Endothelial cell of umbilical vein (primary cell): ENCODE measurements at regions not wholly inside any gene's neighbourhood (a gene's known extent, or its start where the extent isn't known, plus 50 kb on each side); places are given as distances from the start of the nearest gene placed in this dataset.

Experiments used
- BruUV-seq: library from RNA; stranded (reverse); fragments of 400-500 nt; replicated peaks from 2 replicates; lab custom pipeline; 2021; lab: Mats Ljungman, UMichigan
- CTCF ChIA-PET: fragments of 300-600, 350-600 bp; sonication (Branson Sonifier 250); formaldehyde crosslinking; loops from one replicate; lab custom pipeline; 2021; ENCODE audit warnings: antibody characterized with exemption, inconsistent platforms; lab: Charles Lee
- POLR2A ChIA-PET: fragments of 300-600, 350-600 bp; sonication (Branson Sonifier 250); formaldehyde crosslinking; loops from one replicate; lab custom pipeline; 2021; ENCODE audit warnings: antibody characterized with exemption, inconsistent platforms; lab: Charles Lee
- DNase-seq: peaks from one replicate; pipeline ENCODE4 v3.0.0-alpha.2; 2011; ENCODE audit warnings: low read depth, low spot score
- FAIRE-seq: peaks from 2 replicates; lab custom pipeline; 2011; peaks lifted over from hg19 to GRCh38; lab: Jason Lieb, UNC
- H2AFZ ChIP-seq: 2 replicates; pipeline ENCODE4 v1.6.0; 2012; ENCODE audit warnings: low read depth, low read length, control low read depth, inconsistent platforms
- H3K27ac ChIP-seq: 2 replicates; pipeline ENCODE4 v1.5.1; 2011; ENCODE audit warnings: low read depth, mild to moderate bottlenecking, control low read depth, low read length, moderate library complexity; ENCODE audit not compliant: insufficient read depth
- H3K27me3 ChIP-seq, 2 experiments: 2 replicates each; pipeline versions ENCODE4 v1.6.0 to v1.6.1; 2011; ENCODE audit warnings: low read length in 2 of 2, mixed read lengths in 1 of 2; ENCODE audit not compliant: control insufficient read depth in 2 of 2, insufficient read depth in 2 of 2
- H3K36me3 ChIP-seq, 2 experiments: 2 replicates in 1 of 2; 3 replicates in 1 of 2; pipeline ENCODE4 v1.5.1; 2011; ENCODE audit warnings: low read length in 2 of 2, mild to moderate bottlenecking in 1 of 2, moderate library complexity in 1 of 2; ENCODE audit not compliant: control insufficient read depth in 2 of 2, insufficient read depth in 2 of 2; ENCODE audit errors: extremely low read depth in 1 of 2
- H3K4me1 ChIP-seq: 3 replicates; pipeline ENCODE4 v1.5.1; 2011; ENCODE audit warnings: mild to moderate bottlenecking, low read length; ENCODE audit not compliant: control insufficient read depth, insufficient read depth; ENCODE audit errors: extremely low read depth
- H3K4me2 ChIP-seq: 2 replicates; pipeline ENCODE4 v1.6.1; 2011; ENCODE audit warnings: low read length, control low read depth, mixed read lengths; ENCODE audit not compliant: insufficient read depth
- H3K4me3 ChIP-seq, 3 experiments: fragments of 200-600 bp in 1 of 3; sonication (generic), shearing (Covaris generic) in 1 of 3; replicated peaks in 1 of 3; 2 replicates each; pipeline ENCODE4 v1.5.1; 2011 to 2016; ENCODE audit warnings: control low read depth in 3 of 3, low read length in 3 of 3, mild to moderate bottlenecking in 2 of 3, inconsistent platforms in 1 of 3, low read depth in 1 of 3, moderate library complexity in 1 of 3; ENCODE audit not compliant: insufficient read depth in 1 of 3
- H3K79me2 ChIP-seq: 2 replicates; pipeline ENCODE4 v1.6.0; 2012; ENCODE audit warnings: low read length, inconsistent platforms; ENCODE audit not compliant: control insufficient read depth, insufficient read depth
- H3K9ac ChIP-seq: replicated peaks from 2 replicates; pipeline ENCODE3; 2011; ENCODE audit warnings: low read length, control low read depth; ENCODE audit not compliant: insufficient read depth; ENCODE audit errors: extremely low read depth
- H3K9me1 ChIP-seq: replicated peaks from 3 replicates; pipeline ENCODE4 v1.6.0; 2011; ENCODE audit warnings: mild to moderate bottlenecking, low read length; ENCODE audit not compliant: control insufficient read depth, insufficient read depth; ENCODE audit errors: extremely low read depth
- H3K9me3 ChIP-seq: replicated peaks from 2 replicates; pipeline ENCODE4 v1.5.1; 2012; ENCODE audit warnings: low read length, inconsistent platforms; ENCODE audit not compliant: control insufficient read depth, insufficient read depth
- H4K20me1 ChIP-seq: replicated peaks from 2 replicates; pipeline ENCODE3; 2011; ENCODE audit warnings: mild to moderate bottlenecking, low read length; ENCODE audit not compliant: control insufficient read depth, insufficient read depth; ENCODE audit errors: extremely low read depth
- EZH2 ChIP-seq: IDR thresholded peaks from 2 replicates; pipeline ENCODE4 v1.6.1; 2012; ENCODE audit warnings: borderline replicate concordance, low read depth, mild to moderate bottlenecking, moderate library complexity, low read length, inconsistent platforms; ENCODE audit not compliant: severe bottlenecking
- FOS ChIP-seq: IDR thresholded peaks from 2 replicates; pipeline ENCODE4 v1.6.1; 2011; ENCODE audit warnings: mild to moderate bottlenecking, low read length, moderate library complexity, borderline replicate concordance; ENCODE audit not compliant: insufficient read depth
- GATA2 ChIP-seq: IDR thresholded peaks from 2 replicates; pipeline ENCODE4 v1.7.0; 2011; ENCODE audit warnings: low read depth, mild to moderate bottlenecking, moderate library complexity, mixed read lengths, low read length; ENCODE audit not compliant: insufficient read length, insufficient read depth
- JUN ChIP-seq: IDR thresholded peaks from 2 replicates; pipeline ENCODE4 v1.6.1; 2011; ENCODE audit warnings: borderline replicate concordance, low read depth; ENCODE audit not compliant: insufficient read length, insufficient read depth
- MYC ChIP-seq: IDR thresholded peaks from one replicate; pipeline ENCODE4 v1.6.1; 2011; ENCODE audit warnings: mild to moderate bottlenecking, low read depth, low read length
- POLR2A ChIP-seq: IDR thresholded peaks from 2 replicates; pipeline ENCODE4 v1.6.1; 2012; ENCODE audit warnings: low read depth, mild to moderate bottlenecking, control low read depth, low read length
- POLR2AphosphoS5 ChIP-seq: IDR thresholded peaks from 2 replicates; pipeline ENCODE4 v1.6.1; 2012; ENCODE audit warnings: low read depth, mild to moderate bottlenecking, control low read depth, low read length, moderate library complexity; ENCODE audit not compliant: insufficient read depth
- dilution Hi-C: fragments of 300-500 bp; cut with MboI; formaldehyde crosslinking; loops from one replicate; pipeline ENCODE4 v1.15.0; 2019; ENCODE audit warnings: low sequenced_read_pairs; ENCODE audit not compliant: extremely low pct_ligation_motif_present
- intact Hi-C: fragments of 100-400 bp; cut with micrococcal nuclease; formaldehyde crosslinking; loops from one replicate; pipeline ENCODE4 v1.10.0; 2022
- TF ChIP-seq, protein P1 (sequence below), 2 donors: IDR thresholded peaks; 1 replicate in 1 of 2; 2 replicates in 1 of 2; pipeline ENCODE4 v1.5.1; 2011; ENCODE audit warnings: low read length in 2 of 2, mild to moderate bottlenecking in 2 of 2, moderate library complexity in 2 of 2, control low read depth in 1 of 2, inconsistent platforms in 1 of 2, low read depth in 1 of 2; ENCODE audit not compliant: insufficient read depth in 1 of 2; ENCODE audit errors: extremely low read depth in 1 of 2
- TF ChIP-seq, protein P2 (sequence below): IDR thresholded peaks from 2 replicates; pipeline ENCODE4 v1.6.1; 2011; ENCODE audit not compliant: insufficient read depth, insufficient read length

DNA sequence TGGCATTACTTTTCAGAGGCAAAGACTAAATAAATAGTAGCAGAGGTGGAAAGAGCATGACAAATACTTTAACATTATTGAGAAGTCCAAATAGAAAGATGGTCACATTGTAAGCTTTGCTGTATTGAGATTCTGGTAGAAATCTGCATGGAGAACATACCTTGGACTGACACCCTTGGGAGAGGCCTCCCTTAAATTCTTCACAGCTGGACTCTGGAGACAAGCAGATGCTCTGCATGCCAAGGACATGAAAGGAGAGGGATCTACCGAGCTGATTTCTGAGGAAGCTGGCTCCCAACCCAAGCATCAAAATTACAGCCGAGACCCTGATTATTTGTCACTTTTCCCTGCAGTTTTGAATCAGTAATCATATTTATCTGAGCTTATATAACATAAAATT lies 212.5 kb upstream of the COL8A1 start:
- Histone ChIP-seq H3K27me3 (no peaks in the 10 kb centered on the region), H3K4me3 (no peak overlapping the region), H3K4me2 (no peak overlapping the region), H4K20me1 (no peaks in the 10 kb centered on the region), H3K4me1 (peaks cover 3% of the 10 kb centered on the region), H3K27ac (no peak overlapping the region), H3K9me1 (no peaks in the 10 kb centered on the region), H3K9ac (no peak overlapping the region), H2AFZ (no peak overlapping the region), H3K79me2 (no peaks in the 10 kb centered on the region), H3K9me3 (no peaks in the 10 kb centered on the region), H3K36me3 (no peaks in the 10 kb centered on the region)
- intact Hi-C loops (no loop called here), dilution Hi-C loops (no loop called here)
- TF ChIP-seq, protein P1, sequence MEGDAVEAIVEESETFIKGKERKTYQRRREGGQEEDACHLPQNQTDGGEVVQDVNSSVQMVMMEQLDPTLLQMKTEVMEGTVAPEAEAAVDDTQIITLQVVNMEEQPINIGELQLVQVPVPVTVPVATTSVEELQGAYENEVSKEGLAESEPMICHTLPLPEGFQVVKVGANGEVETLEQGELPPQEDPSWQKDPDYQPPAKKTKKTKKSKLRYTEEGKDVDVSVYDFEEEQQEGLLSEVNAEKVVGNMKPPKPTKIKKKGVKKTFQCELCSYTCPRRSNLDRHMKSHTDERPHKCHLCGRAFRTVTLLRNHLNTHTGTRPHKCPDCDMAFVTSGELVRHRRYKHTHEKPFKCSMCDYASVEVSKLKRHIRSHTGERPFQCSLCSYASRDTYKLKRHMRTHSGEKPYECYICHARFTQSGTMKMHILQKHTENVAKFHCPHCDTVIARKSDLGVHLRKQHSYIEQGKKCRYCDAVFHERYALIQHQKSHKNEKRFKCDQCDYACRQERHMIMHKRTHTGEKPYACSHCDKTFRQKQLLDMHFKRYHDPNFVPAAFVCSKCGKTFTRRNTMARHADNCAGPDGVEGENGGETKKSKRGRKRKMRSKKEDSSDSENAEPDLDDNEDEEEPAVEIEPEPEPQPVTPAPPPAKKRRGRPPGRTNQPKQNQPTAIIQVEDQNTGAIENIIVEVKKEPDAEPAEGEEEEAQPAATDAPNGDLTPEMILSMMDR (IDR thresholded peaks at IDR 0.05; ENCODE audit: extremely low read depth in 1 of 2, insufficient read depth in 1 of 2, low read depth in 1 of 2, low read length in 2 of 2) = no peak
- no peak for TF ChIP-seq JUN
- TF ChIP-seq POLR2A = no peak
- no peak for TF ChIP-seq FOS
- TF ChIP-seq, protein P2, sequence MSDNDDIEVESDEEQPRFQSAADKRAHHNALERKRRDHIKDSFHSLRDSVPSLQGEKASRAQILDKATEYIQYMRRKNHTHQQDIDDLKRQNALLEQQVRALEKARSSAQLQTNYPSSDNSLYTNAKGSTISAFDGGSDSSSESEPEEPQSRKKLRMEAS = no peak
- TF ChIP-seq EZH2 = no peak
- TF ChIP-seq GATA2 = no peak
- TF ChIP-seq MYC = no peak
- no peak for TF ChIP-seq POLR2AphosphoS5
- no peak for DNase-seq
- ChIA-PET CTCF (no interaction called here), POLR2A (no interaction called here)
- no peak for FAIRE-seq
- no TSS peak for BruUV-seq
